Subcutaneous abdominal adipose tissue (tissue), 5 donors: ENCODE measurements at regions not wholly inside any gene's neighbourhood (a gene's known extent, or its start where the extent isn't known, plus 50 kb on each side); places are given as distances from the start of the nearest gene placed in this dataset.

Experiments
- H3K27ac ChIP-seq: one replicate; pipeline ENCODE4 v1.7.0; 2013; ENCODE audit warnings: low read depth, mild to moderate bottlenecking, inconsistent platforms, low read length, moderate library complexity
- H3K27me3 ChIP-seq, 5 donors: one replicate each; pipeline ENCODE4 v1.7.0; 2013; ENCODE audit warnings: low read length in 5 of 5, inconsistent platforms in 1 of 5; ENCODE audit not compliant: control insufficient read depth in 5 of 5, insufficient read depth in 4 of 5
- H3K36me3 ChIP-seq, 5 donors: one replicate each; pipeline ENCODE4 v1.7.0; 2013; ENCODE audit warnings: low read length in 5 of 5; ENCODE audit not compliant: control insufficient read depth in 5 of 5, insufficient read depth in 5 of 5
- H3K4me1 ChIP-seq, 5 donors: one replicate each; pipeline ENCODE4 v1.7.0; 2013; ENCODE audit warnings: low read length in 5 of 5, mild to moderate bottlenecking in 3 of 5, moderate library complexity in 1 of 5; ENCODE audit not compliant: control insufficient read depth in 5 of 5, insufficient read depth in 5 of 5
- H3K4me3 ChIP-seq, 5 donors: one replicate each; pipeline ENCODE4 v1.7.0; 2013; ENCODE audit warnings: low read length in 5 of 5, low read depth in 1 of 5
- H3K9ac ChIP-seq, 5 donors: one replicate each; pipeline ENCODE4 v1.7.0; 2013; ENCODE audit warnings: low read length in 5 of 5, mild to moderate bottlenecking in 4 of 5, moderate library complexity in 3 of 5
- H3K9me3 ChIP-seq, 5 donors: one replicate each; pipeline ENCODE4 v1.7.0; 2013; ENCODE audit warnings: low read length in 5 of 5; ENCODE audit not compliant: control insufficient read depth in 5 of 5
- donor health status: healthy.
- donor health status: healthy.
- donor health status: healthy.
- donor health status: healthy.
- donor health status: healthy.

GRCh38 chr3:84126160-84126559 is 832.6 kb upstream of the CADM2 start:
- Histone ChIP-seq H3K4me3 (no peak overlapping the region), H3K9me3 (peaks cover 0 to 11% (median 7%) of the 10 kb centered on the region in 5 donors), H3K36me3 (no peaks in the 10 kb centered on the region), H3K4me1 (no peaks in the 10 kb centered on the region), H3K27ac (no peak overlapping the region), H3K9ac (no peak overlapping the region), H3K27me3 (no peaks in the 10 kb centered on the region)

- no peaks in the 10 kb centered on the region for H3K36me3 ChIP-seq
- no peak overlapping the region for H3K4me3 ChIP-seq
- no peaks in the 10 kb centered on the region for H3K4me1 ChIP-seq
- peaks cover 0 to 11% (median 4%) of the 10 kb centered on the region in 5 donors for H3K9me3 ChIP-seq
- no peak overlapping the region for H3K27ac ChIP-seq
- no peak overlapping the region for H3K9ac ChIP-seq
- H3K27me3 ChIP-seq: no peaks in the 10 kb centered on the region
Measured at GRCh38 chr3:84128024-84128423, 830.8 kb upstream of the CADM2 start.

- H3K9ac ChIP-seq: no peak overlapping the region
- no peaks in the 10 kb centered on the region for H3K27me3 ChIP-seq
- no peak overlapping the region for H3K4me3 ChIP-seq
- H3K36me3 ChIP-seq: no peaks in the 10 kb centered on the region
- no peak overlapping the region for H3K27ac ChIP-seq
- H3K9me3 ChIP-seq: no peaks in the 10 kb centered on the region
- no peaks in the 10 kb centered on the region for H3K4me1 ChIP-seq
Measured at GRCh38 chr3:84136425-84136824, 822.4 kb upstream of the CADM2 start.

- no peak overlapping the region for H3K27ac ChIP-seq
- no peak overlapping the region for H3K9ac ChIP-seq
- H3K9me3 ChIP-seq: no peaks in the 10 kb centered on the region
Measured at GRCh38 chr3:84140631-84141030, 818.2 kb upstream of the CADM2 start.

GRCh38 chr3:84141571-84141970 is 817.2 kb upstream of the CADM2 start:
- H3K9ac ChIP-seq: no peak overlapping the region
- no peaks in the 10 kb centered on the region for H3K27me3 ChIP-seq
- no peaks in the 10 kb centered on the region for H3K36me3 ChIP-seq
- H3K4me1 ChIP-seq: no peaks in the 10 kb centered on the region
- H3K27ac ChIP-seq: no peak overlapping the region
- no peak overlapping the region for H3K4me3 ChIP-seq
- H3K9me3 ChIP-seq: no peaks in the 10 kb centered on the region

More at GRCh38 chr3:84140631-84141030, 818.2 kb upstream of the CADM2 start:
- H3K4me3 ChIP-seq: no peak overlapping the region
- no peaks in the 10 kb centered on the region for H3K27me3 ChIP-seq
- H3K4me1 ChIP-seq: no peaks in the 10 kb centered on the region
- no peaks in the 10 kb centered on the region for H3K36me3 ChIP-seq

- Histone ChIP-seq H3K36me3 (no peaks in the 10 kb centered on the region), H3K9me3 (peaks cover 0 to 2% (median 0%) of the 10 kb centered on the region in 5 donors), H3K27me3 (no peaks in the 10 kb centered on the region), H3K4me3 (no peak overlapping the region), H3K9ac (no peak overlapping the region), H3K4me1 (no peaks in the 10 kb centered on the region), H3K27ac (no peak overlapping the region)
Measured at GRCh38 chr3:84165328-84165727, 793.5 kb upstream of the CADM2 start.

GRCh38 chr3:84175449-84175848 is 783.3 kb upstream of the CADM2 start:
- Histone ChIP-seq H3K9ac (no peak overlapping the region), H3K27me3 (no peaks in the 10 kb centered on the region), H3K4me1 (no peaks in the 10 kb centered on the region), H3K27ac (no peak overlapping the region), H3K9me3 (peaks cover 0 to 4% (median 3%) of the 10 kb centered on the region in 5 donors), H3K36me3 (no peaks in the 10 kb centered on the region), H3K4me3 (no peak overlapping the region)

GRCh38 chr3:84184937-84185336 is 773.9 kb upstream of the CADM2 start:
- H3K9ac ChIP-seq: no peak overlapping the region
- no peaks in the 10 kb centered on the region for H3K4me1 ChIP-seq
- H3K27ac ChIP-seq: no peak overlapping the region
- H3K4me3 ChIP-seq: no peak overlapping the region
- H3K27me3 ChIP-seq: no peaks in the 10 kb centered on the region
- H3K36me3 ChIP-seq: no peaks in the 10 kb centered on the region
- no peaks in the 10 kb centered on the region for H3K9me3 ChIP-seq

- Histone ChIP-seq H3K4me1 (no peaks in the 10 kb centered on the region), H3K9ac (no peak overlapping the region), H3K36me3 (no peaks in the 10 kb centered on the region), H3K27ac (no peak overlapping the region), H3K4me3 (no peak overlapping the region), H3K9me3 (peaks cover 2 to 16% (median 13%) of the 10 kb centered on the region in 5 donors), H3K27me3 (no peaks in the 10 kb centered on the region)
Measured at GRCh38 chr3:84194029-84194428, 764.8 kb upstream of the CADM2 start.

GRCh38 chr3:84209474-84209873 is 749.3 kb upstream of the CADM2 start:
- no peaks in the 10 kb centered on the region for H3K36me3 ChIP-seq
- no peaks in the 10 kb centered on the region for H3K4me1 ChIP-seq
- H3K9ac ChIP-seq: no peak overlapping the region
- peaks cover 0 to 6% (median 0%) of the 10 kb centered on the region in 5 donors for H3K9me3 ChIP-seq
- no peak overlapping the region for H3K4me3 ChIP-seq
- H3K27me3 ChIP-seq: no peaks in the 10 kb centered on the region
- no peak overlapping the region for H3K27ac ChIP-seq

GRCh38 chr3:84223512-84223911 is 735.3 kb upstream of the CADM2 start:
- no peaks in the 10 kb centered on the region for H3K4me1 ChIP-seq
- H3K27ac ChIP-seq: no peak overlapping the region
- H3K27me3 ChIP-seq: no peaks in the 10 kb centered on the region
- H3K9ac ChIP-seq: no peak overlapping the region
- no peak overlapping the region for H3K4me3 ChIP-seq
- peaks cover 0 to 24% (median 18%) of the 10 kb centered on the region in 5 donors for H3K9me3 ChIP-seq
- no peaks in the 10 kb centered on the region for H3K36me3 ChIP-seq
